ENCODE measurements at regions not wholly inside any gene's neighbourhood (a gene's known extent, or its start where the extent isn't known, plus 50 kb on each side); places are given as distances from the start of the nearest gene placed in this dataset.

- no peak overlapping the region for H3K27ac ChIP-seq (ENCODE audit: low read depth, low read length)
- H3K27me3 ChIP-seq (ENCODE audit: control insufficient read depth, insufficient read depth, low read length) = no peaks in the 10 kb centered on the region
- H3K9ac ChIP-seq (ENCODE audit: low read depth, low read length) = no peak overlapping the region
- H3K9me3 ChIP-seq (ENCODE audit: control insufficient read depth, insufficient read depth, low read length) = no peaks in the 10 kb centered on the region
- H3K4me1 ChIP-seq (ENCODE audit: control insufficient read depth, insufficient read depth, low read length) = peaks cover 25% of the 10 kb centered on the region
- H3K4me3 ChIP-seq (ENCODE audit: low read depth, low read length) = no peak overlapping the region
- H3K36me3 ChIP-seq (ENCODE audit: control insufficient read depth, insufficient read depth, low read length) = no peaks in the 10 kb centered on the region
Measured at GRCh38 chr20:12598894-12599293, 409.9 kb upstream of the SPTLC3 start.

- Histone ChIP-seq H3K4me3 (ENCODE audit: low read depth, low read length) (no peak overlapping the region), H3K27ac (ENCODE audit: low read depth, low read length) (no peak overlapping the region), H3K4me1 (ENCODE audit: control insufficient read depth, insufficient read depth, low read length) (peaks cover 22% of the 10 kb centered on the region), H3K9ac (ENCODE audit: low read depth, low read length) (no peak overlapping the region), H3K36me3 (ENCODE audit: control insufficient read depth, insufficient read depth, low read length) (no peaks in the 10 kb centered on the region), H3K27me3 (ENCODE audit: control insufficient read depth, insufficient read depth, low read length) (no peaks in the 10 kb centered on the region), H3K9me3 (ENCODE audit: control insufficient read depth, insufficient read depth, low read length) (no peaks in the 10 kb centered on the region)
Measured at GRCh38 chr20:12599494-12599893, 409.3 kb upstream of the SPTLC3 start.

- Histone ChIP-seq H3K4me1 (ENCODE audit: control insufficient read depth, insufficient read depth, low read length) (peaks cover 6% of the 10 kb centered on the region), H3K27me3 (ENCODE audit: control insufficient read depth, insufficient read depth, low read length) (no peaks in the 10 kb centered on the region), H3K36me3 (ENCODE audit: control insufficient read depth, insufficient read depth, low read length) (no peaks in the 10 kb centered on the region), H3K27ac (ENCODE audit: low read depth, low read length) (no peak overlapping the region), H3K9ac (ENCODE audit: low read depth, low read length) (no peak overlapping the region), H3K4me3 (ENCODE audit: low read depth, low read length) (no peak overlapping the region), H3K9me3 (ENCODE audit: control insufficient read depth, insufficient read depth, low read length) (no peaks in the 10 kb centered on the region)
Measured at GRCh38 chr20:12605751-12606150, 403.0 kb upstream of the SPTLC3 start.

GRCh38 chr20:12610871-12611270 is 397.9 kb upstream of the SPTLC3 start:
- Histone ChIP-seq H3K4me3 (ENCODE audit: low read depth, low read length) (no peak overlapping the region), H3K27ac (ENCODE audit: low read depth, low read length) (no peak overlapping the region), H3K9me3 (ENCODE audit: control insufficient read depth, insufficient read depth, low read length) (peaks cover 3% of the 10 kb centered on the region; the same call in 1 of the 2 replicates), H3K4me1 (ENCODE audit: control insufficient read depth, insufficient read depth, low read length) (peaks cover 6% of the 10 kb centered on the region), H3K27me3 (ENCODE audit: control insufficient read depth, insufficient read depth, low read length) (no peaks in the 10 kb centered on the region), H3K9ac (ENCODE audit: low read depth, low read length) (no peak overlapping the region), H3K36me3 (ENCODE audit: control insufficient read depth, insufficient read depth, low read length) (no peaks in the 10 kb centered on the region)

- peaks cover 3% of the 10 kb centered on the region; the same call in 1 of the 2 replicates for H3K9me3 ChIP-seq (ENCODE audit: control insufficient read depth, insufficient read depth, low read length)
- H3K9ac ChIP-seq (ENCODE audit: low read depth, low read length) = no peak overlapping the region
Measured at GRCh38 chr20:12614764-12615163, 394.0 kb upstream of the SPTLC3 start.

GRCh38 chr20:12617076-12617475 is 391.7 kb upstream of the SPTLC3 start:
- no peaks in the 10 kb centered on the region for H3K4me1 ChIP-seq (ENCODE audit: control insufficient read depth, insufficient read depth, low read length)
- no peaks in the 10 kb centered on the region for H3K36me3 ChIP-seq (ENCODE audit: control insufficient read depth, insufficient read depth, low read length)
- no peak overlapping the region for H3K27ac ChIP-seq (ENCODE audit: low read depth, low read length)
- no peak overlapping the region for H3K9ac ChIP-seq (ENCODE audit: low read depth, low read length)
- H3K4me3 ChIP-seq (ENCODE audit: low read depth, low read length) = no peak overlapping the region
- peaks cover 3% of the 10 kb centered on the region; the same call in 1 of the 2 replicates for H3K9me3 ChIP-seq (ENCODE audit: control insufficient read depth, insufficient read depth, low read length)
- no peaks in the 10 kb centered on the region for H3K27me3 ChIP-seq (ENCODE audit: control insufficient read depth, insufficient read depth, low read length)

More at GRCh38 chr20:12614764-12615163, 394.0 kb upstream of the SPTLC3 start:
- Histone ChIP-seq H3K36me3 (ENCODE audit: control insufficient read depth, insufficient read depth, low read length) (no peaks in the 10 kb centered on the region), H3K4me3 (ENCODE audit: low read depth, low read length) (no peak overlapping the region), H3K4me1 (ENCODE audit: control insufficient read depth, insufficient read depth, low read length) (no peaks in the 10 kb centered on the region), H3K27me3 (ENCODE audit: control insufficient read depth, insufficient read depth, low read length) (no peaks in the 10 kb centered on the region), H3K27ac (ENCODE audit: low read depth, low read length) (no peak overlapping the region)

GRCh38 chr20:12623870-12624269 is 384.9 kb upstream of the SPTLC3 start:
- no peaks in the 10 kb centered on the region for H3K9me3 ChIP-seq (ENCODE audit: control insufficient read depth, insufficient read depth, low read length)
- H3K27ac ChIP-seq (ENCODE audit: low read depth, low read length) = no peak overlapping the region
- no peaks in the 10 kb centered on the region for H3K27me3 ChIP-seq (ENCODE audit: control insufficient read depth, insufficient read depth, low read length)
- H3K36me3 ChIP-seq (ENCODE audit: control insufficient read depth, insufficient read depth, low read length) = no peaks in the 10 kb centered on the region
- no peak overlapping the region for H3K4me3 ChIP-seq (ENCODE audit: low read depth, low read length)
- no peak overlapping the region for H3K9ac ChIP-seq (ENCODE audit: low read depth, low read length)
- H3K4me1 ChIP-seq (ENCODE audit: control insufficient read depth, insufficient read depth, low read length) = no peaks in the 10 kb centered on the region

- Histone ChIP-seq H3K9me3 (ENCODE audit: control insufficient read depth, insufficient read depth, low read length) (no peaks in the 10 kb centered on the region), H3K9ac (ENCODE audit: low read depth, low read length) (no peak overlapping the region), H3K4me3 (ENCODE audit: low read depth, low read length) (no peak overlapping the region), H3K27me3 (ENCODE audit: control insufficient read depth, insufficient read depth, low read length) (no peaks in the 10 kb centered on the region), H3K4me1 (ENCODE audit: control insufficient read depth, insufficient read depth, low read length) (no peaks in the 10 kb centered on the region), H3K36me3 (ENCODE audit: control insufficient read depth, insufficient read depth, low read length) (no peaks in the 10 kb centered on the region), H3K27ac (ENCODE audit: low read depth, low read length) (no peak overlapping the region)
Measured at GRCh38 chr20:12627485-12627884, 381.3 kb upstream of the SPTLC3 start.

GRCh38 chr20:12638633-12639312 is 370.0 kb upstream of the SPTLC3 start:
- no peak overlapping the region for H3K9ac ChIP-seq (ENCODE audit: low read depth, low read length)
- H3K4me1 ChIP-seq (ENCODE audit: control insufficient read depth, insufficient read depth, low read length) = no peaks in the 10 kb centered on the region
- H3K4me3 ChIP-seq (ENCODE audit: low read depth, low read length) = no peak overlapping the region
- H3K27ac ChIP-seq (ENCODE audit: low read depth, low read length) = no peak overlapping the region
- no peaks in the 10 kb centered on the region for H3K36me3 ChIP-seq (ENCODE audit: control insufficient read depth, insufficient read depth, low read length)
- no peaks in the 10 kb centered on the region for H3K27me3 ChIP-seq (ENCODE audit: control insufficient read depth, insufficient read depth, low read length)
- no peaks in the 10 kb centered on the region for H3K9me3 ChIP-seq (ENCODE audit: control insufficient read depth, insufficient read depth, low read length)

- no peak overlapping the region for H3K9ac ChIP-seq (ENCODE audit: low read depth, low read length)
- H3K9me3 ChIP-seq (ENCODE audit: control insufficient read depth, insufficient read depth, low read length) = no peaks in the 10 kb centered on the region
- H3K36me3 ChIP-seq (ENCODE audit: control insufficient read depth, insufficient read depth, low read length) = no peaks in the 10 kb centered on the region
- no peak overlapping the region for H3K27ac ChIP-seq (ENCODE audit: low read depth, low read length)
- H3K4me3 ChIP-seq (ENCODE audit: low read depth, low read length) = no peak overlapping the region
- H3K4me1 ChIP-seq (ENCODE audit: control insufficient read depth, insufficient read depth, low read length) = no peaks in the 10 kb centered on the region
- H3K27me3 ChIP-seq (ENCODE audit: control insufficient read depth, insufficient read depth, low read length) = no peaks in the 10 kb centered on the region
Measured at GRCh38 chr20:12640251-12640650, 368.5 kb upstream of the SPTLC3 start.

- Histone ChIP-seq H3K9ac (ENCODE audit: low read depth, low read length) (no peak overlapping the region), H3K4me1 (ENCODE audit: control insufficient read depth, insufficient read depth, low read length) (no peaks in the 10 kb centered on the region), H3K4me3 (ENCODE audit: low read depth, low read length) (no peak overlapping the region), H3K27me3 (ENCODE audit: control insufficient read depth, insufficient read depth, low read length) (no peaks in the 10 kb centered on the region), H3K36me3 (ENCODE audit: control insufficient read depth, insufficient read depth, low read length) (no peaks in the 10 kb centered on the region), H3K9me3 (ENCODE audit: control insufficient read depth, insufficient read depth, low read length) (no peaks in the 10 kb centered on the region), H3K27ac (ENCODE audit: low read depth, low read length) (no peak overlapping the region)
Measured at GRCh38 chr20:12641619-12642018, 367.2 kb upstream of the SPTLC3 start.
